Neural progenitor cell (in vitro differentiated cells): ENCODE measurements at regions not wholly inside any gene's neighbourhood (a gene's known extent, or its start where the extent isn't known, plus 50 kb on each side); places are given as distances from the start of the nearest gene placed in this dataset.

Experiments
- DNase-seq: peaks from one replicate; pipeline ENCODE4 v3.0.0-alpha.2; 2016; ENCODE audit warnings: low spot score
- H2AFZ ChIP-seq: fragments of 200-600 bp; sonication (generic); replicated peaks from 2 replicates; pipeline ENCODE4 v1.6.1; 2016; ENCODE audit warnings: antibody characterized with exemption
- H3F3A ChIP-seq: fragments of 200-600 bp; sonication (generic); 2 replicates; pipeline ENCODE4 v1.6.1; 2016; ENCODE audit warnings: antibody characterized with exemption, low read depth
- H3K27ac ChIP-seq: fragments of 200-600 bp; sonication (generic); 2 replicates; pipeline ENCODE4 v1.5.1; 2016; ENCODE audit warnings: mild to moderate bottlenecking
- H3K27me3 ChIP-seq: fragments of 200-600 bp; sonication (generic); 2 replicates; pipeline ENCODE4 v1.6.1; 2016; ENCODE audit warnings: mild to moderate bottlenecking, moderate library complexity
- H3K36me3 ChIP-seq: fragments of 200-600 bp; sonication (generic); 2 replicates; pipeline ENCODE4 v1.5.1; 2016
- H3K4me1 ChIP-seq: fragments of 200-600 bp; sonication (generic); 2 replicates; pipeline ENCODE4 v1.6.1; 2016; ENCODE audit warnings: mixed run types
- H3K4me2 ChIP-seq: fragments of 200-600 bp; sonication (generic); 2 replicates; pipeline ENCODE4 v1.6.1; 2016
- H3K4me3 ChIP-seq: fragments of 200-600 bp; sonication (generic); 2 replicates; pipeline ENCODE4 v1.5.1; 2016
- H3K79me2 ChIP-seq: fragments of 200-600 bp; sonication (generic); 2 replicates; pipeline ENCODE4 v1.6.1; 2016; ENCODE audit warnings: low read depth
- H3K9ac ChIP-seq: fragments of 200-600 bp; sonication (generic); 2 replicates; pipeline ENCODE4 v1.6.1; 2016
- H3K9me3 ChIP-seq: fragments of 200-600 bp; sonication (generic); 2 replicates; pipeline ENCODE4 v1.5.1; 2016; ENCODE audit warnings: low read depth
- H4K20me1 ChIP-seq: fragments of 200-600 bp; sonication (generic); 2 replicates; pipeline ENCODE4 v1.6.1; 2016; ENCODE audit warnings: low read depth
- H3K27ac Mint-ChIP-seq: 3 replicates; pipeline ENCODE4 v1.8.0; 2021; ENCODE audit warnings: mixed read lengths
- H3K27me3 Mint-ChIP-seq: 2 replicates; pipeline ENCODE4 v1.8.0; 2022; ENCODE audit warnings: low read depth, mild to moderate bottlenecking, inconsistent platforms, moderate library complexity, mixed read lengths; ENCODE audit not compliant: insufficient read depth
- H3K36me3 Mint-ChIP-seq: 3 replicates; pipeline ENCODE4 v1.8.0; 2021; ENCODE audit warnings: mixed read lengths
- H3K4me1 Mint-ChIP-seq: 3 replicates; pipeline ENCODE4 v1.8.0; 2021; ENCODE audit warnings: mixed read lengths
- H3K4me3 Mint-ChIP-seq: 3 replicates; pipeline ENCODE4 v1.8.0; 2021; ENCODE audit warnings: mild to moderate bottlenecking, moderate library complexity, mixed read lengths
- H3K9me3 Mint-ChIP-seq: 3 replicates; pipeline ENCODE4 v1.8.0; 2020; ENCODE audit warnings: mixed read lengths
- CTCF ChIP-seq: fragments of 200-600 bp; sonication (generic); IDR thresholded peaks from 2 replicates; pipeline ENCODE4 v1.5.1; 2017; ENCODE audit warnings: antibody characterized with exemption, mild to moderate bottlenecking
- EZH2 ChIP-seq: fragments of 200-600 bp; sonication (generic); IDR thresholded peaks from 2 replicates; pipeline ENCODE4 v1.6.1; 2017; ENCODE audit warnings: antibody characterized with exemption, mild to moderate bottlenecking, moderate library complexity
- EZH2phosphoT487 ChIP-seq: fragments of 200-600 bp; sonication (generic); IDR thresholded peaks from 2 replicates; pipeline ENCODE4 v1.6.1; 2017; ENCODE audit warnings: antibody characterized with exemption

GRCh38 chr7:3103614-3104398 is 60.1 kb upstream of the CARD11 start:
- no peak overlapping the region for H3K9ac ChIP-seq
- no peaks in the 10 kb centered on the region for H3K27me3 ChIP-seq
- H3F3A ChIP-seq, result no peaks in the 10 kb centered on the region
- TF ChIP-seq EZH2phosphoT487 (no peak), CTCF (no peak), EZH2 (no peak)
- H3K27ac ChIP-seq, result no peak overlapping the region
- Mint-ChIP-seq H3K4me1 (no peaks in the 10 kb centered on the region), H3K4me3 (no peak overlapping the region), H3K36me3 (no peaks in the 10 kb centered on the region), H3K27me3 (peaks cover 6% of the 10 kb centered on the region), H3K9me3 (peaks cover 3% of the 10 kb centered on the region), H3K27ac (peak overlapping the region; percentile 3)
- H3K4me2 ChIP-seq, result no peak overlapping the region
- H3K36me3 ChIP-seq, result no peaks in the 10 kb centered on the region
- no peaks in the 10 kb centered on the region for H3K9me3 ChIP-seq
- H3K79me2 ChIP-seq, result no peaks in the 10 kb centered on the region
- no peaks in the 10 kb centered on the region for H4K20me1 ChIP-seq
- H3K4me1 ChIP-seq, result no peaks in the 10 kb centered on the region
- no peak for DNase-seq
- H3K4me3 ChIP-seq, result no peak overlapping the region
- H2AFZ ChIP-seq, result peak overlapping the region; percentile 57

GRCh38 chr7:3105856-3106255 is 62.2 kb upstream of the CARD11 start:
- TF ChIP-seq CTCF (no peak), EZH2phosphoT487 (no peak), EZH2 (no peak)
- DNase-seq, result no peak
- H3K9me3 Mint-ChIP-seq, result peaks cover 9% of the 10 kb centered on the region
- Histone ChIP-seq H3K4me2 (no peak overlapping the region), H3K36me3 (no peaks in the 10 kb centered on the region), H3K4me1 (no peaks in the 10 kb centered on the region), H3K4me3 (no peak overlapping the region), H3K27me3 (no peaks in the 10 kb centered on the region), H3K27ac (no peak overlapping the region), H4K20me1 (no peaks in the 10 kb centered on the region), H3F3A (no peaks in the 10 kb centered on the region), H3K9ac (no peak overlapping the region), H2AFZ (no peak overlapping the region), H3K79me2 (no peaks in the 10 kb centered on the region), H3K9me3 (no peaks in the 10 kb centered on the region)
- no peaks in the 10 kb centered on the region for H3K36me3 Mint-ChIP-seq
- H3K27ac Mint-ChIP-seq, result no peak overlapping the region
- H3K4me1 Mint-ChIP-seq, result no peaks in the 10 kb centered on the region
- H3K27me3 Mint-ChIP-seq, result peaks cover 4% of the 10 kb centered on the region
- H3K4me3 Mint-ChIP-seq, result no peak overlapping the region

GRCh38 chr7:3106361-3106826 is 62.7 kb upstream of the CARD11 start:
- peaks cover 10% of the 10 kb centered on the region for H3K9me3 Mint-ChIP-seq
- H3K4me3 Mint-ChIP-seq, result no peak overlapping the region
- Histone ChIP-seq H2AFZ (no peak overlapping the region), H3K9ac (no peak overlapping the region), H3K36me3 (no peaks in the 10 kb centered on the region), H3K4me3 (no peak overlapping the region), H3F3A (no peaks in the 10 kb centered on the region), H3K4me1 (no peaks in the 10 kb centered on the region), H4K20me1 (no peaks in the 10 kb centered on the region), H3K4me2 (no peak overlapping the region), H3K27me3 (no peaks in the 10 kb centered on the region), H3K79me2 (no peaks in the 10 kb centered on the region), H3K9me3 (no peaks in the 10 kb centered on the region), H3K27ac (no peak overlapping the region)
- H3K4me1 Mint-ChIP-seq, result no peaks in the 10 kb centered on the region
- no peak for TF ChIP-seq EZH2phosphoT487
- TF ChIP-seq CTCF, result no peak
- no peak for TF ChIP-seq EZH2
- H3K27me3 Mint-ChIP-seq, result peaks cover 4% of the 10 kb centered on the region
- H3K27ac Mint-ChIP-seq, result no peak overlapping the region
- no peaks in the 10 kb centered on the region for H3K36me3 Mint-ChIP-seq
- no peak for DNase-seq
